ENCODE measurements at regions not wholly inside any gene's neighbourhood (a gene's known extent, or its start where the extent isn't known, plus 50 kb on each side); places are given as distances from the start of the nearest gene placed in this dataset.

- H3K27ac ChIP-seq, result no peak overlapping the region
- H3K4me3 ChIP-seq, result no peak overlapping the region
- no peaks in the 10 kb centered on the region for H3K4me1 ChIP-seq
- no peaks in the 10 kb centered on the region for H3K9me3 ChIP-seq
- no peak for TF ChIP-seq POLR2AphosphoS5 (IDR thresholded peaks at IDR 0.05)
- TF ChIP-seq, protein P1, sequence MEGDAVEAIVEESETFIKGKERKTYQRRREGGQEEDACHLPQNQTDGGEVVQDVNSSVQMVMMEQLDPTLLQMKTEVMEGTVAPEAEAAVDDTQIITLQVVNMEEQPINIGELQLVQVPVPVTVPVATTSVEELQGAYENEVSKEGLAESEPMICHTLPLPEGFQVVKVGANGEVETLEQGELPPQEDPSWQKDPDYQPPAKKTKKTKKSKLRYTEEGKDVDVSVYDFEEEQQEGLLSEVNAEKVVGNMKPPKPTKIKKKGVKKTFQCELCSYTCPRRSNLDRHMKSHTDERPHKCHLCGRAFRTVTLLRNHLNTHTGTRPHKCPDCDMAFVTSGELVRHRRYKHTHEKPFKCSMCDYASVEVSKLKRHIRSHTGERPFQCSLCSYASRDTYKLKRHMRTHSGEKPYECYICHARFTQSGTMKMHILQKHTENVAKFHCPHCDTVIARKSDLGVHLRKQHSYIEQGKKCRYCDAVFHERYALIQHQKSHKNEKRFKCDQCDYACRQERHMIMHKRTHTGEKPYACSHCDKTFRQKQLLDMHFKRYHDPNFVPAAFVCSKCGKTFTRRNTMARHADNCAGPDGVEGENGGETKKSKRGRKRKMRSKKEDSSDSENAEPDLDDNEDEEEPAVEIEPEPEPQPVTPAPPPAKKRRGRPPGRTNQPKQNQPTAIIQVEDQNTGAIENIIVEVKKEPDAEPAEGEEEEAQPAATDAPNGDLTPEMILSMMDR (IDR thresholded peaks at IDR 0.05), result no peak
- TF ChIP-seq POLR2A (IDR thresholded peaks at IDR 0.05), result no peak
- no peak for TF ChIP-seq EP300 (IDR thresholded peaks at IDR 0.05)
- intact Hi-C loops (cut with DNase I; ENCODE audit: low total_unique reads), result no loop called here
- no peak for DNase-seq
- 51 to 80% (median 62%) methylated on average over 4 of the region's 4 CpGs for WGBS, 5 donors
- H3K27me3 ChIP-seq, result no peaks in the 10 kb centered on the region
- H3K36me3 ChIP-seq, result no peaks in the 10 kb centered on the region
Observed at GRCh38 chr9:79123415-79123814, 448.4 kb upstream of the TLE4 start.

DNA sequence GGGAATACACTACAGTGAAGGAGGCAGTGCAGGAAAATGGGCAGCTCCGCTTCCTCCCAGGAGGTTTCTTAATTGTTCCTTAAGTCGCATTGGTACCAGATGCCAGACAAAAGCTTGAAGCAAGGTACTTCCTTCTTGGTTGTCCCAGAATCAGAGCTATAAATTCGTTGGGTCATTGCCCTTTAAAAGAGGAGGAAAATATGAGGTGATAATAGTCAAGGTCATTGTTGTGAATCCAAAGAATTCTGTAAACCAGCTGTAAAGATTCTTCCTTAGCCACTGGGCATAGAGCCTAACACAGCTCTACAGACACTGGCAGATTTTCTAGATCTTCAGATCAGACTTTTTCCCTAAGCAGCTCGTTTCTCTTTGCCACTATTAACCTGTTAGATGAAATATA lies 444.1 kb upstream of the TLE4 start:
- TF ChIP-seq POLR2A (IDR thresholded peaks at IDR 0.05) (no peak), POLR2AphosphoS5 (IDR thresholded peaks at IDR 0.05) (no peak), EP300 (IDR thresholded peaks at IDR 0.05) (no peak)
- TF ChIP-seq, protein P1 (IDR thresholded peaks at IDR 0.05), result no peak

GRCh38 chr9:79129865-79130480 lies 441.8 kb upstream of the TLE4 start:
- Histone ChIP-seq H3K27me3 (no peaks in the 10 kb centered on the region), H3K4me1 (peaks cover 0 to 4% (median 0%) of the 10 kb centered on the region in 4 donors), H3K36me3 (no peaks in the 10 kb centered on the region), H3K27ac (no peak overlapping the region), H3K9me3 (no peaks in the 10 kb centered on the region), H3K4me3 (no peak overlapping the region)
- WGBS, 5 donors, result 34 to 47% (median 38%) methylated on average over 8 of the region's 8 CpGs
- intact Hi-C loops (cut with DNase I; ENCODE audit: low total_unique reads), result no loop called here
- DNase-seq, result peak; percentile 57 to 85
- TF ChIP-seq, protein P1 (IDR thresholded peaks at IDR 0.05), result peak in 5 of 7 experiments; percentile 27 to 68 (median 59)
- TF ChIP-seq POLR2A (IDR thresholded peaks at IDR 0.05) (no peak), EP300 (IDR thresholded peaks at IDR 0.05) (no peak), POLR2AphosphoS5 (IDR thresholded peaks at IDR 0.05) (no peak)

More for the DNA sequence above, 444.1 kb upstream of the TLE4 start:
- no peak overlapping the region for H3K4me3 ChIP-seq
- H3K4me1 ChIP-seq, result peaks cover 0 to 4% (median 0%) of the 10 kb centered on the region in 4 donors
- H3K9me3 ChIP-seq, result no peaks in the 10 kb centered on the region
- no peak for DNase-seq
- intact Hi-C loops (cut with DNase I; ENCODE audit: low total_unique reads), result no loop called here
- no peak overlapping the region for H3K27ac ChIP-seq
- H3K36me3 ChIP-seq, result no peaks in the 10 kb centered on the region
- H3K27me3 ChIP-seq, result no peaks in the 10 kb centered on the region
- 52 to 58% (median 56%) methylated on average over 4 of the region's 4 CpGs for WGBS, 5 donors

DNA sequence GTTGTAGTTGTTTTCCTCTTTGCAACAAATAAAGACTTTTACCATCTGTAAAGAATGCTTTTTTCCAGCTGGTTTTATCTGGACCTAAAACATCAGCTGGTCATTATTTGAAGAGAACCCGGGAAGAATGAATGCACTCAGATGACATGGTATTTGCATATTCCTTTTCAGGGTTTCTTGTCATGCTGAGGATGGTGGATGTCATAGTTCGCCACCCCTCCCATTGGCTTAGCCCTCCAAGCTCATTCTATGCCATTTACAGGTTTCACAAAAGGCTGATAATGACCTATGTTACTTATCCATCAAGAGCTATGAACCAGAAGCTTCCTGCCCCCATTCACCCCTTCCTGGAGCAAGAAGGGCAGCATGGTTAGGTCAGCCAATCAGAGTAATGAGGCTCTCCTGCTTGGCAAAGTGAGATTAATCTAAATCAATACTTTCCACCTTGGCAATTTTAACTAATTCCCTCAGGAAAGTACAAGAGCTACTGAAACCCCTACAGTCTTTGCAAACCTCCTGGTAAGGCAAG lies 440.5 kb upstream of the TLE4 start:
- H3K4me1 ChIP-seq, result peaks cover 0 to 4% (median 0%) of the 10 kb centered on the region in 4 donors
- no peak overlapping the region for H3K4me3 ChIP-seq
- 70 to 80% (median 77%) methylated on average over 2 of the region's 2 CpGs for WGBS, 5 donors
- no peaks in the 10 kb centered on the region for H3K27me3 ChIP-seq
- TF ChIP-seq EP300 (IDR thresholded peaks at IDR 0.05), result no peak
- no peak for TF ChIP-seq POLR2A (IDR thresholded peaks at IDR 0.05)
- TF ChIP-seq, protein P1 (IDR thresholded peaks at IDR 0.05), result no peak
- no peak for TF ChIP-seq POLR2AphosphoS5 (IDR thresholded peaks at IDR 0.05)
- no peaks in the 10 kb centered on the region for H3K36me3 ChIP-seq
- H3K27ac ChIP-seq, result no peak overlapping the region
- DNase-seq, result no peak
- intact Hi-C loops (cut with DNase I; ENCODE audit: low total_unique reads), result no loop called here
- H3K9me3 ChIP-seq, result no peaks in the 10 kb centered on the region

All from stomach (tissue), 8 donors.